GM13976 (cell line): ENCODE measurements at regions not wholly inside any gene's neighbourhood (a gene's known extent, or its start where the extent isn't known, plus 50 kb on each side); places are given as distances from the start of the nearest gene placed in this dataset.

ENCODE experiments used
- DNase-seq: peaks from one replicate; pipeline ENCODE4 v3.0.0; 2012; ENCODE audit warnings: low spot score
- in situ Hi-C: fragments of 300-500 bp; cut with MboI; formaldehyde crosslinking; loops from one replicate; pipeline ENCODE4 v1.12.0; 2022; ENCODE audit warnings: low sequenced_read_pairs, mixed read lengths, inconsistent platforms; ENCODE audit not compliant: unreplicated experiment
- TF ChIP-seq, protein P1 (sequence below): IDR thresholded peaks from 2 replicates; pipeline ENCODE4 v1.5.1; 2012; ENCODE audit warnings: borderline replicate concordance, mild to moderate bottlenecking; ENCODE audit not compliant: insufficient read depth; ENCODE audit errors: extremely low read depth, missing control alignments, control extremely low read depth

DNA sequence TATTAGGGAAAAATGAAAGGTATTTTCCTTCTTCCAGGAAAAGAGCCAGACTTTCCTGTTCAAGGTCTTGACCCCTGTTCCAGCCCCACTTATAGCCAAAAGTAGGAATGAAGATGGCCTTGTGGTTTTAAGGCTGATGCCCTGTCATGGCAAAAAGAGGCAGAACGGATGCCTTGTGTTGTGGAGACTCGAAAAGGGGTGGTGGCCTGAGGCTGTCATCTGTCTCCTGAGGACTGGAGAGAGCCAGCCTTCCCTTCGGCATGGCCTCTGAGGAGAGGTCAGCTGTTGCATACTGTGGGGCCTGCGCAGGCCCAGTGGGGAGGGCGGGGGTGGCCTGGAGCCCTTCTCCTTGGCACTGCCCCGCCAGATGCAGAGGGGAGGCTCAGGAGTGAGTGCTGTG lies 166.0 kb upstream of the EEPD1 start:
- TF ChIP-seq, protein P1, sequence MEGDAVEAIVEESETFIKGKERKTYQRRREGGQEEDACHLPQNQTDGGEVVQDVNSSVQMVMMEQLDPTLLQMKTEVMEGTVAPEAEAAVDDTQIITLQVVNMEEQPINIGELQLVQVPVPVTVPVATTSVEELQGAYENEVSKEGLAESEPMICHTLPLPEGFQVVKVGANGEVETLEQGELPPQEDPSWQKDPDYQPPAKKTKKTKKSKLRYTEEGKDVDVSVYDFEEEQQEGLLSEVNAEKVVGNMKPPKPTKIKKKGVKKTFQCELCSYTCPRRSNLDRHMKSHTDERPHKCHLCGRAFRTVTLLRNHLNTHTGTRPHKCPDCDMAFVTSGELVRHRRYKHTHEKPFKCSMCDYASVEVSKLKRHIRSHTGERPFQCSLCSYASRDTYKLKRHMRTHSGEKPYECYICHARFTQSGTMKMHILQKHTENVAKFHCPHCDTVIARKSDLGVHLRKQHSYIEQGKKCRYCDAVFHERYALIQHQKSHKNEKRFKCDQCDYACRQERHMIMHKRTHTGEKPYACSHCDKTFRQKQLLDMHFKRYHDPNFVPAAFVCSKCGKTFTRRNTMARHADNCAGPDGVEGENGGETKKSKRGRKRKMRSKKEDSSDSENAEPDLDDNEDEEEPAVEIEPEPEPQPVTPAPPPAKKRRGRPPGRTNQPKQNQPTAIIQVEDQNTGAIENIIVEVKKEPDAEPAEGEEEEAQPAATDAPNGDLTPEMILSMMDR, result no peak
- DNase-seq, result no peak
- in situ Hi-C loops, result no loop called here

DNA sequence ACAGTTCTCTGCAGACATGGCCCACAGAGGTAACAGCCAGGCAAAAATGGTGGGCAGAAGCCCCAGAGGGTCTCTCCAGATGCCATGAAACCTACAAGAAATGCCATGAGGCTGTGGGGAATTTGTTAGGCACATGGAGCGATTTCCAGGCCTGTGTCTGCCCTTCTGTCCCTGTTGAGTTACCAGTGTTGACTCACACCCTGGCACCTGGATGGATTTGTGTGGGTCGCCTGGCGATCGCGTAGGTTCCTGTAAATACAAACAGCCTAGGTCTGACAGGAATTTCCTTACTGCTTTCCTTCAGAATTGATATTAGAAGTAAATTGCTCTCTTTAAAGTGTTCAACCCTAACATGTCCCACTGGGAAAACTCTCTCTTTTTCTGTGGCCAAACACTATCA lies 164.9 kb upstream of the EEPD1 start:
- no peak for DNase-seq
- TF ChIP-seq, protein P1, result no peak
- in situ Hi-C loops, result no loop called here

DNA sequence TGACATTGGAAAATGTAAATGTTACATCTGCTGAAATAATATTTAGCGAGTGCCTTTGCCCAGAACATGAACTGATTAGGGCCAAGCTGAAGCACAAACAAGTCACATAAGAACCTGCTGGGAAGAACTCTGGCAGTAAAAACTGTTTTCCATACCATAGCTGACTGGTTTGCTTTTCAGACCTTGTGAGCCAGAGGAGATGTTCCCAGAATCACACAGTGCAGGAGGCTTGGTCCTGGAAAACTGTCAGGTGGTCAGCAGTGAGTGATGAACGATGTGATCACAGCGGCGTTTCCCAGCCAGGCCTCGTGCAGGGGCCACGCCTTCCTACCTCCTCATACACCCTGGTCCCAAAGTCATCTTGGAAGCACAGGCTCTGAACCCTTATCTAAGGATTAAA lies 164.2 kb upstream of the EEPD1 start:
- TF ChIP-seq, protein P1, result no peak
- in situ Hi-C loops, result no loop called here
- no peak for DNase-seq

DNA sequence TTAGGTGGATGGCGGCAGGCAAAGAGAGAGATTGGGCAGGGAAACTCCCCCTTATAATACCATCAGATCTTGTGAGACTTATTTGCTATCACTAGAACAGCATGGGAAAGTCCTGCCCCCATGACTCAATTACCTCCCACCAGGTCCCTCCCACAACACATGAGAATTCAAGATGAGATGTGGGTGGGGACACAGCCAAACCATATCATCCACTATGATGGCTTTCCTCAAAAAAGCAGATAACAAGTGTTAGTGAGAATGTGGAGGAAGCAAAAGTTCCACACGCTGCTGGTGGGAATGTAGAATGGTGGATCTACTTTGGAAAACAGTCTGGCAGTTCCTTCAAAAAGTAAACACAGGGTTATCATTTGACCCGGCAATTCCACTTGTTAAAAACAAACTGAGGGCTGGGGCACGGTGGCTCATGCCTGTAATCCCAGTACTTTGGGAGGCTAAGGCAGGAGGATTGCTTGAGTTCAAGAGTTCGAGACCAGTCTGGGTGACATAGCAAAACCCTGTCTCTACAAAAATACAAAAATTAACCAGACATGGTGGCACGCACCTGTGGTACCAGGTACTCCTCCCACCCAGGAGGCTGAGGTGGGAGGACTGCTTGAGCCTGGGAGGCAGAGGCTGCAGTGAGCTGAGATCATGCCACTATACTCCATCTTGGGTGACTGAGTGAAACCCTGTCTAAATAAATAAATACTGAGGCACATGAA lies 161.4 kb upstream of the EEPD1 start:
- TF ChIP-seq, protein P1, result no peak
- no peak for DNase-seq
- in situ Hi-C loops, result loop anchor here (5.0 kb wide), 1 partner anchor 301 kb away; no protein-coding TSS in a partner anchor

DNA sequence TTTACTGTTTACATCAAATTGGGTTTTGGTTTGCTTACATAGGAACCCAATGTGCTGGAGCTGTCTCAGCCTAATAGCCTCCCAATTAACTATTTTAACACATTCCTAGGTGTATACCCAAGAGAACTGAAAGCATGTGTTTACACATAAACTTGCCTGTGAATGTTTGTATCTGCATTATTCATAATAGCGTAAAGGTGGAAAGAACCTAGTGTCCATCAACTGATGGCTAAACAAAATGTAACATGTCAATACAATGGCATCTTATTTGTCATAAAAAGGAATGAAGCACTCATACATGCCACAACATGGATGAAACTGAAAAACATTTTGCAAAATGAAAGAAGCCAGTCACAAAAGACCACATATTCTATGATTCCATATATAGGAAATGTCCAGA lies 160.6 kb upstream of the EEPD1 start:
- no peak for DNase-seq
- TF ChIP-seq, protein P1, result no peak
- in situ Hi-C loops, result loop anchor here (5.0 kb wide), 1 partner anchor 300 kb away; no protein-coding TSS in a partner anchor

DNA sequence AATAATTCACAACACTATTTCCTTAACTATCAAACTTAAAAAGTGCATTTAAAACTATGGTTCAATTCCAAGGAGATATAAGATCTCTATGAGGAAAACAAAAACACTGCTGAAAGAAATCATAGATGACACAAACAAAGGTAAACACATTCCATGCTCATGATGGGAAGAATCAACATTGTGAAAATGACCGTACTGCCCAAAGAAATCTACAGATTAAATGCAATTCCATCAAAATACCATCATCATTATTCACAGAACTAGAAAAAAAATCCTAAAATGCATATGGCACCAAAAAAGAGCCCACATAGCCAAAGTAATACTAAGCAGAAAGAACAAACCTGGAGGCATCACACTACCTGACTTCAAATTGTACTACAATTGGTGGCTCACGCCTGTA lies 159.9 kb upstream of the EEPD1 start:
- DNase-seq, result no peak
- TF ChIP-seq, protein P1, result no peak
- in situ Hi-C loops, result loop anchor here (5.0 kb wide), 1 partner anchor 299 kb away; no protein-coding TSS in a partner anchor
